GM18870 (cell line): ENCODE measurements at regions not wholly inside any gene's neighbourhood (a gene's known extent, or its start where the extent isn't known, plus 50 kb on each side); places are given as distances from the start of the nearest gene placed in this dataset.

Source experiments
- ATAC-seq: cut with Tn5 transposase; IDR thresholded peaks from one replicate; pipeline ENCODE4 v1.9.1; 2021; ENCODE audit warnings: moderate library complexity; ENCODE audit not compliant: unreplicated experiment

DNA sequence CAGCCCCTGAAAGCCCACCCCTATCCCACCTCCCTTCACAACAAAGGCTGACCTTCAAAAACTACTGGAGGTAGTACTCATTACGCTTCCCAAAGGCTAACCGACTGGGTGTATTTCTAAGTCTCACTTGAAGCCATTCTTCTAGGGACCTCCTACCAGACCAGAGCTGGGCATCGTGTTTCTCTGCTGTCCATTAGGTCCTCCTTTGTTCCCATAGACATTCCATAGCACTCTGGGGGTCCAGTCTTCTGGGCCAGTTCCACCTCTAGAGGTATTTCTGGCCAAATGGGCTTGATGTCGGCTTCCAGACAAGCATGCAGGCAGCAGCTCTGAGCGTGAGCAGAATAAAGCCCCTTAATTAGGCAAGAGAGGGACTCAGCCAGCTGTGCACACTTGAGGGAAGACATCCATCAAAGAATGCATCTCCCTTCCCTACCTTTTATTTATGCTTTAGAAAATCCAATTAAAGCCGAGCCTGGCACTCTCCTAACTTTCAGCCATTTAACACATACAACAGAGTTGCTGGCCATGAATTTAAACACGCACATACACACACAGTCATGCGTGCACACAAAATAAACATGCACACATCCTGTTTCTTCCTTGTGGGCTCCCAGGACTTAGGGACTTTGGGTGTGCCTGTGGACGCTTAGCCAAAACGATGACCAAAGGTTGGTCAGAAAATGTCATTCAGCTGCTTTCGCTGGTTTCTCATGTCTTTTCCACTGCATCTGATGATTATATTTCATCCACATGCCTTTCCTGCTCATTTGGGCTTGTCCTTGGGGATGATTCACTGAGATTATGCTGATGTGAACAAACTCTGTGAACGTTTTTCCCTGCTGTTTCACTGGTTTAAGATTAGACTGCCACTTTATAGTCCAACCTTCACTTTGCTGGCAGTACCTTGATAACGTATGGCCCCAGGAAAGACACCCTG lies 362.0 kb upstream of the NFE2L3 start:
- ATAC-seq, result no peak

DNA sequence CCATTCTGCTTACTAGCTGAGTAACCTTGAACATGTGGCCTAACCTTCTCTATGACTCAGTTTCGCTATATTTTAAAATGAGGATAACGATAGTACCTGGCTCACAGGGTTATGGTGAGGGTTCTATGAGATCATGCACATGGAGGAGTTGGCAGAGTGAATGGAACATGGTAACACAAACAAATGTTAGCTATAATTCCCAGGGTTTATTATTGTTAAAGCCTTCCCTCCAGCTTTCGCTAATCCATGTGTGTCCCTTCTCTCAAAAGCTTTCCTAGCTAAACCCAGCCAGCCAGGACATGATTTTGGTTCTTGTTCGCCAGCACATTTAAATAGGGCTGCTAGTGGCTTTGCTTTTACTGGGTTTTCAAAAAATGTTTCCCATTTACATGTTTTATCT lies 361.0 kb upstream of the NFE2L3 start:
- ATAC-seq, result no peak

DNA sequence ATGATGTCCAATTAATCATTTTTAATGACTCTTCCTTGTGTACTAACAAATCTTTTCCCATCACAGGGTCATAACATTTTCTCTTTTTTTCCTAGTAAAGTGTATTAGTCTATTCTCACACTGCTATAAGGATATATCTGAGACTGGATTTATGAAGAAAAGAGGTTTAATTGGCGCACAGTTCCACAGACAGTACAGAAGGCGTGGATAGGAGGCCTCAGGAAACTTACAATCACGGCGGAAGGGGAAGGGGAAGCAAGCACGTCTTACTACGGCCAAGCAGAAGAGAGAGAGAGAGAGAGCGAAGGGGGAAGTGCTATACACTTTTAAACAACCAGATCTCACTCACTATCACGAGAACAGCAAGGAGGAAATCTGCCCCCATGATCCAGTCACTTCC lies 359.4 kb upstream of the NFE2L3 start:
- no peak for ATAC-seq

DNA sequence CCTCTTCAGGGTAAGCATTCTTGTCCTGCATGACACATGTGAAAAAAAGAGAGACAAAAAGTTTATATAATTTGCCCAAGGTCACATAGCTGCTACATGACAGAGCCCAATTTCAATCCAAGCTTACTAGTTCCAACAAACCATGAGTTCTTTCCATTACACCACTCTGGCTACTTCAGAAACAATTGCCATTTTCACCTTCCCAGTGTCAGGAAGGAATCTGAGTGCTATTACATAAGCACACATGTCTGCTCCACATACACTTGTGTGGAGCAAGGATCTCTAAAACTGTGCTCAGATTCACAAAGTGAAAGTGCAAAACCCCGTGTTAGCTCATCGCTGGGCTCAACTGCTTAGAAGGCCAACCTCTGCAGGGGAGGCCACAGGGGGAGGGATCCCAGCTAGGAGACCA lies 356.2 kb upstream of the NFE2L3 start:
- ATAC-seq, result no peak

DNA sequence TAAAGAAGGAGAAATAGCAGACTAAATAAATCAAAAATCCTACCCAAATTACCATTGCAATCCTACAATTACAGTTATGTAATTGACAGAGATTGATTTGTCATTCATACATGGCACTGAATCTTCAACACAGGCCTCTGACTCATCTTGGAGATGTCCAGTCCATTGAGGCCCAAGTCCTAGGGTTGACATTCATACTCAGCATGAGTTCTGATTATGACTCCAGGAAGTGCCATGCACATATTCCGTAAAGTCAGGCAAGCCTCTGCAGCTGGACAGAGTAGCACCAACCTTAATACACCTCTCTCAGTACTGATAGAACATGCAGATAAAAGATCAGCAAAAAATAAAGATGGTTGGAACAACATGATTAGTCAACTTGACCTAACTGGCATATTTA lies 353.7 kb upstream of the NFE2L3 start:
- no peak for ATAC-seq

DNA sequence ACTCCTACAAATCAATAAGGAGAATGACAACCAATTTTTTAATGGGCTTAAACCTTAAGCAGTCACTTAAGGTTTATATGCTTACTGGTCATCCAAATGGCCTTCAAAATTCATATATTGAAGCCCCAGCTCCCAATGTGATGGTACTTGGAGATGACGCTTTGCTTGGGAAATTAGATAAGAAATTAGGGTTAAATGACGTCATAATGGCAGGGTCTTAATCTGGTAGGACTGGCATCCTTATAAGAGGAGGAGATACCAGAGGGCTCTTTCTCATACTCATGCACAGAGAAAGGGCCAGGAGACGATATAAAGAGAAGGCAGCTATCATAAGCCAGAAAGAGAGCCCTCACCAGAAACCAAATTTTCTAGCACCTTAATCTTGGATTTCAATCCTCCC lies 350.8 kb upstream of the NFE2L3 start:
- ATAC-seq, result no peak

DNA sequence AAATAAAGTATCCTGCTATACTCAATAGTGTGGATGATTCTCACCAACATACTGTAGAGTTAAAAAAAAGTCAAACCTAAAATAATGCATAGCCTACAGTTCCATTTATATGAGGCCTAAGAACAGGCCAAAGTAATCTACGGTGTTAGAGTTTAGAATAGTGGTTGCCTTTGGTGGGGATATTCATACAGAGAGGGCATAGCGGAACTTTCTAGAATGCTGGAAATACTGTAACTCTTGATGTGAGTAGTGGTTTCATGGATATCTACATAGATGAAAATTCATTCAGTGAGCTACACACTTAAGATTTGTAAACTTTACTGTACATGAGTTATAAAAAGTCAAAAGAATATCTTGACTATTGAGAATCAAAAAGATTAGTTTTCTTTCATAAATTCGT lies 349.9 kb upstream of the NFE2L3 start:
- no peak for ATAC-seq

DNA sequence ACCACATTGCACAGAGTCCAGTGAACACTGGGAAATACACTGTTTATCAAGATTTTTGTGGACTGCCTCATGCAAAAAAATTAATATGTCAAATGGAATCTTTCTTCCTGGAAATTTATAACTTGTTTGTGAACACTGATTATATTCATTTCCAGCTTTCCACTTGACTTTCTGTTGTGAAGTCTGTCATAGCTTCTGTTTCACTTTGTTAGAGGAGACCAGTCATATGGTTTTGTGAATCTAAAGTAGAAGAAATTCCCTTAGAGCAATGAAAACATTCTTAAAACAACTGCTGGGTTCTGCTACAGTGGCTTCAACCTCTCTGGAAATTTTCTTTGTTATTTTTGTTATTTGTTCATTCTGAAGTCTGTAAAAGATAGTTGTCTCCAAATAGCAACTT lies 349.5 kb upstream of the NFE2L3 start:
- no peak for ATAC-seq

DNA sequence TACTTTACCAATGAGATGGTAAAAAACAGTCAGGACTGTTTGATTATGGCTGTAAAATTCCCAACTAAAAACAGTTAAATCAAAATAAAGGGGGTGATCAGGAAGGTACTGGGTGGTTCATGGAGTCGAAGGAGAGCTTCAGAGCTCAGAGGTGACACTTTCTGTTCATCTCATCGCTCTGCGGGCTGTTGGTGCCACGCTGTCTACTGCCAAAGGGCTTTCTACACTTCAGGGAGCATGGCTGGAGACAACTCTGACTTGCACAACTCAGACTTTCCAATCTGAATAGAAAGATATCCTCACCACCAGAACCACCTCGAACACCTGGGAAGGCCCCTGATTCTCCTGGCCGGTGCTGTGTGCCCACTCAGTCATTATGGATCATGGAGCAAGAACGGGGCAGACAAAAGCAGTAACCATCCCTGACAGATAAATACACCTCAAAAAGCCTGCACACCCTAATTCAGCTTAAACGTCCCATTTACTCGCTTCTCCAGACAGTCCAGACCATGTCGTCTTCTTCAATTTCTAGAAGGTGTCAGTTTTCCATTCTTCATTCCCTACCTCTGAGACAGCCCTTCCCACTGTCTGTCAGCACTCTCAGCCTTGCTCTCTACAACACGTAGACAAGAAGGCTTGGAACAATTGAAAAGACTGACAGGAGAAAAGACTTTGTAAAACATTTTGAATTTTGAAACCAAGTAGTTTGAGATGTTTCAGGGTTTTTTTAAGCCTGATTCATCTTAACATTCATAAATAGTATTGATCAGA lies 348.7 kb upstream of the NFE2L3 start:
- ATAC-seq, result no peak

DNA sequence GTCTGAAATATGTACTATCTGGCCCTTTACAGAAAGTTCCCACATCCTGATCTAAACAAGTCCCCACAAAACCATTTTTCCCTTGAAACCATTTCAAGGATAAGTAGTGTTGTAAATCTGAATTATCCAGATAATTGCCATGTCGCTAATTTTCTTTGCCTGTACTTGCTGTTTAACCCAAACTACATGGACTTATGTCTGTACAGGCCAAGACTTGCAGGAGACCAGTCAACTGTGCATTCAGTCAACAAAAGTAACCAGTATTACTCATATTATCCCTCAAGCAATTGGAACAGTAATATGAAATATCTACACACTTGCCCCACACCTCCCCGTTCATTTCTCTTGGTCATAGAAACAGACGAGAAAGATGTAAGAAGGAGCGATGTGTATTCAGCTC lies 347.8 kb upstream of the NFE2L3 start:
- ATAC-seq, result no peak

DNA sequence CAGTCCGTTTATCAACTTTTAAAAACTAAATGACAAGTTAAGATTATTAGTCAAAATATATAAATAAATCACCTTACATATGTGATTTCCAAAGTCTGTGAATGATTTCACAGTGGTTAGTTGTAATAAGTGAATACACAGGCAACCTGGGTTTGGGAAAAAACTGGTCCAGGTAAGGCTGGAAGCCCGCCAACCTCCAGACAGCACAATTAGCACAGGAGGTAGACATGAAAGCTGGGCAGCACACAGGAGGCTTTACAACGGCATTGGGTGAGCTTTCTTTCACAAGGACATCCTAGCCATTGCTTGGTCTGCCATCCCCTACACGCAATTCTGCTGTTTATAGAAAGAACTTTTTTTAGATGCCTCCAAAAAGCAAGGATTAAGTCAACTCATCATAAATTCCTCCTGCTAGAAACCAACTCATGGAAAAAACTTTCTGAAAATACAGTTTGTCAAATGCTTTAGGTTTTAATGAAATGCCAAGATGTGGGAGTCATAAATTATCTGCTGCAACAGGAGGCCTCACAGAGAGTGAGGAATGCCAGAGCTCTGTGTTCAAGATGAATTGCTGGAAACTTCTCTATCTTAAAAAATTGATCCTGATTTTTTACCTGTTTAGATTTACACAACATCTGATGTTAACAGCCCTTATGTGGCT lies 346.8 kb upstream of the NFE2L3 start:
- ATAC-seq, result no peak

DNA sequence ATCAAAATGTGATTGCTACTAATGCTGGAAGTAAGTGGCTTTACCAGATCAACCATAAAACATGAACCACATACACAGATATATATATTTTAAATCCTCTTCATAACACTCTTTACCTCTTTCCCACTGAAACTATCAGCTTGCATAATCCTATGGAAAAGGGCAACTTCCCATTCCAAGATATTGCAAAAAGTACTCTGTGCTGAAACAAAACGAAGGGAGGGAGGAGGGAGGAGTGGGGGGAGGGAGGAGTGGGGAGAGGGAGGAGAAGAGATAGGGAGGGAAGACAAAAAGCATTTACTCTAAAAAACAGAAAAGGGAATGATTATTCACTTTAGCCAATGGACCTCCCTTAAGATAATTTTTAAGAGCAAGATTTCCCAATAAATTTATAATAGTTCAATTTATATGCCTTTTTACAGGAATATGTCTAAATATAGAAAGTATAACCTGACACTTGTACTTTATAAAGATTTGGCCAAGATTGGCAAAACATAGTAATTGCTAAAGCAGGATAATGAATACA lies 344.8 kb upstream of the NFE2L3 start:
- ATAC-seq, result no peak

DNA sequence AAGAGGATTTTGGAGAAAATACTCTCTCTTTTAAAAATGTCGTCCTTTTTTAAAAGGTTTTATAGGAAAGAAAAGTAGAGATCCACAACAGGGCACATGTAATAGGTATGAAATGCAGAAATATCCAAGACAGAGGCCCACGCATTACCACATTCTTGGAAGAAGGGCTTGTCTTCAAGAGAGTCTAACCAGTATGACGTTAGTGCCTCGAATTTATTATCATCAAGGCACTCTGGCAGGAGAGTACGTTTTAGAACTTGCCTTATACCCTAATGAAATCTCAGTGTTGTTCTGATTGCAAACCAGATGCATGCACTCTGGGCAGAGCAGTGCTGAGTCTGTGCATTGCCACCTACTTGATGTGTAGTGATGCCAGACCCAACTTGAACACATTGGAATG lies 342.6 kb upstream of the NFE2L3 start:
- no peak for ATAC-seq

DNA sequence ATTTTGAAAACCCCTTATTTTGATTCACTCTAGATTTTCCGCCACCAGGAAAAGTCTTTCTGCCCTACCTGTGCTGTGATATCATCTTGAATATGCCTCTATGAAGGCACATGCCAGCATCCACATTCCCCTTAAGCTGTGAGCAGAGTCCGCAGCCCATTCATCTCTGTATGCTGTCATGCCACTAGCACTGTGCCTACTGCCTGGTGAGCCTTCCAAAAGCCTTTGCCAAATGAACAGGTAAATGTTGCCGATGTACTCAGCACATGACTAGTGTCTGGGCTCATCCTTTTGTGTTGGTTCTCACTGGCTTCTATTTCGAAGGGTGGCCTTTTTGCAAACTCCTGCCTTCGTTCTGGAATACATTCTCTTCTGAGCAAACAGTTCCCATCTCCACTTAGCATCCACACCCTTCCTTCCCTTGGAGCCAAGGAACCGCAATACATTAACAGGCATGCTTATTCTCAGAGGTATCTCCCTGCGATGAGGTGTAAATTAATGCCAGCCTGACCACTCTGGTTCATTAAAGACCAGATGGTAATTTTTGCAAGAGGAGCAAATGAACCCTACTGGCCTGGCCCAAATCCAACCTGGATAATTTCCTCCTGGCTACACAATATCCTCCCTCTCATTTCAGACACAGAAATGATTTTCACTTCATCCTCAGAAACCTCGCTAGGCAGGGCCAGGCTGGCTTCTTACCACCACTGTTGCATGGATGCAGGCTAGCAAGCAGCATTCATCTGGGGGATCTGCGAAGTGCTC lies 339.7 kb upstream of the NFE2L3 start:
- no peak for ATAC-seq

DNA sequence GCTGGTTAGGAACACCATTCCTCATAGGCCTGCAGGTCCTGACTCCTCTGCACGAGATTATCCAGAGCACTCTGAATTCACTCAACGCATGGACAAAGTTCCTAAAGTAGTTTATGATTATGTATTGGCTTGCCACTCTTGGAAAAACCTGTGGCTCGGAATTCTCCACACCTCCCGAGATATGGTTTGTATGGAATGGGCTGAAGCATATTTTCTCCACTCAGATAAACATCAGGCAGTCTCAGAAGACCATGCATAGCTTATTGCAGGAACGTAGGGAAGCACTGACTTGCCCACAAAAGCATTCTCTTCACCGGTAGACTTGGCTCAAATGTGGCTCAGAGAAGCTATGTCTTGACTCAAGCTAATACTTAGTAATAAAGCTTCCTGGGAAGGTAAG lies 338.6 kb upstream of the NFE2L3 start:
- no peak for ATAC-seq

DNA sequence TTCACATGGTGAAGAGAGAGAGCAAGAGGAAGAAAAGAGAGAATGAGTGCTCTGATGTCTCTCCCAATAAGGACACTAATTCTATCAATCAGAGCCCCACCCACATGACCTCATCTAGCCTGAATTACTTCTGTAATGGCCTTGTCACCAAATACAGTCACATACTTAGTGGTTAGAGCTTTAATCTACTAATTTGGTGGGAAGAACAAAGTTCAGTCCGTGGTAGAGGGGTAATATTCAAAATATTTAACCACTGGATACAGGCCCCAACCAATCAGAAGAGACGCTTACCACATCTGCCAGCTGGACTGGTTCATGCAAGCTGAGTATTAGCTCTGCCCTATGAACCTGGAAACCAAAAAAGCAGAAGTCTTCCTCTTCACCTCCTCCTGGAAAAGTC lies 336.3 kb upstream of the NFE2L3 start:
- no peak for ATAC-seq

DNA sequence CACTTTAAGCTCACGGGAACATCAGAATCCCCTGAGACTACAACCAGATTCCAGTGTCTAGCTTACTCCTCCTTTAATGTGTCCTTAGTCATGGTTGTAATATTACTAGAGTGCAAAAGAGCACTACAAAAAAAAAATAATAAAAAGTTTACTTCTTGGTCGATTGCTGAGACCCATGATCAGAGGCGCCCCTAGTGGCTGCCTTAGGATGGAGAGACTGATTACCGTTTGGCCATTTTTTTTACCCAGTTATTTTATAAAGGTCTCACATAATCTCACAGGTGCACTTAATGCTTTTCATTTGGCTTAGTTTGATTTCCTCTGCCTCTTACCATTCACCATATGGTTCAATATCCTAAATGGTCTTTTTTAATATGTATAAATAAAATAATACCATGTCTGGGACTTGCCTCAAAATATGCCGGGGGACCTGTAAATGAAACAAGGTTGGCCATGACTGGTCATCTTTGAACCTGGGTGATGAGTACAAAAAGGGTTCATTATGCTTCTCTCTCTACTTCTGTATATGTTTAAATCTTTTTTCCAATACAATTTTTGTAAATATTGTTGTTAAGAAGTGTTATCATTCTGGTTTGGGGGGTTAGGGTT lies 331.5 kb upstream of the NFE2L3 start:
- no peak for ATAC-seq

DNA sequence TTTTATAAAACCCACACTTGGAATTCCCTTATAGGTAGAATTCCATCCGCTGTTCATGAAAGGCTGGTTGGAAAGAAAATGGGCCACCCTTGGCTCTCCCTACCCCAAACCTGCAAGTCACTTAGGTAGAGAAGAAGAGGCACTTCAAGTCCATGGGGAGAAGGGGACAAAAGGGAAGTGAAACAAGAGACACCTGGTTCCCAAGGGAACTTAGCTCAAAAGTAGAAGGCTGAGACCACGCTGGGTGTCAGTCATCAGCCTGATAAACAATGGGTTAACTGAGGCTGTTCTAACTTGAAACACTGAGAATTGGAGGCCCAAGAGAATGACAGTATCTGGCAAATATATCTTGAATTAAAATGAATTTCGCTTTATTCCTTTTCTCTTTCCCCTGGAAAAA lies 330.8 kb upstream of the NFE2L3 start:
- ATAC-seq, result no peak

DNA sequence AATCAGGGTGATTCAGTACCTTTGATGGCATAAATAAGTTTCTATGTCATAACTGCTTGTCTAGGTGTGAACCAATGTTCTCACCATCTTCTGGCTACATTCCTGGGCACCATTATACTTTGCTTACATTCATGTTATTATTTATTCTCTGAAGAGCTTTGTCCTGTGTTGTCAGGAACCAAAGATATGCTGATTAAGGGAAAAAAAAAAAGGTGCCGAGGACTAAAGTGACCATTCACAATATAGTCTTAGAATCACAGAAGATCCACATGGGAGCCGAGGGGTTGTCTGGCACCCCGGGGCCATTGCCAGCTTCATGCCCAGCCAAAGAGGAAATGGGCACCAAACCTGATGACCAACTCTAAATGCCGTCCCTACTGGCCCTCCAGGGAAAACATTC lies 329.2 kb upstream of the NFE2L3 start:
- ATAC-seq, result no peak

DNA sequence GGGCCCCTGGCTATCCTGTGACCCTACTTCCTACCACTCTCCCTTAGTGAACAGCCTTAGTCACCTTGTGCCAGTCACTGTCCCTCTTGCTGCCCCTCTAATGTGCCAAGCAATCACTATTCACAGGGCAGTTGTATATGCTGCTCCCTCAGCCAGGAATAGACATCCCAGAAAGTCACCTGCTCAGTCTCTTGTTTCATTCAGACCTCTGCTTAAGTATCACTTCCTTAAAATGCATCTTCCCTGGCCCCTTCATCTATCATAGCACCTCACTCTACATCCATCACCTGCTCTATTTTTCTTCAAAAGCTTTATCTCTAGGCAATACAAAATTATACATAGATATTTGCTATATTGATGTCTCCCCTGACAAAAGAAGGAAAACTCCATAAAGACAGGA lies 328.4 kb upstream of the NFE2L3 start:
- no peak for ATAC-seq
